Fibroblast of skin of back (primary cell): ENCODE measurements at regions not wholly inside any gene's neighbourhood (a gene's known extent, or its start where the extent isn't known, plus 50 kb on each side); places are given as distances from the start of the nearest gene placed in this dataset.

Source experiments
- DNase-seq: peaks from one replicate; pipeline ENCODE4 v3.0.0-alpha.2; 2013

- peak; percentile 80 for DNase-seq
Measured at GRCh38 chr4:85402371-85402770, 72.6 kb upstream of the ARHGAP24 start.

- DNase-seq: no peak
Measured at GRCh38 chr4:85406185-85406584, 68.8 kb upstream of the ARHGAP24 start.

GRCh38 chr4:85407546-85407945, 67.4 kb upstream of the ARHGAP24 start:
- DNase-seq: no peak

GRCh38 chr4:85408301-85408700, 66.6 kb upstream of the ARHGAP24 start:
- no peak for DNase-seq

- peak; percentile 45 for DNase-seq
Measured at GRCh38 chr4:85409251-85409650, 65.7 kb upstream of the ARHGAP24 start.

- no peak for DNase-seq
Measured at GRCh38 chr4:85411386-85411785, 63.6 kb upstream of the ARHGAP24 start.

- no peak for DNase-seq
Measured at GRCh38 chr4:85414972-85415371, 60.0 kb upstream of the ARHGAP24 start.

GRCh38 chr4:85416094-85416493, 58.9 kb upstream of the ARHGAP24 start:
- no peak for DNase-seq

GRCh38 chr4:85419103-85419502, 55.8 kb upstream of the ARHGAP24 start:
- no peak for DNase-seq

- DNase-seq: no peak
Measured at GRCh38 chr4:85420831-85421230, 54.1 kb upstream of the ARHGAP24 start.

GRCh38 chr4:85423431-85423830, 51.5 kb upstream of the ARHGAP24 start:
- DNase-seq: no peak
